NCI-H1930 (cell line): ENCODE measurements at regions not wholly inside any gene's neighbourhood (a gene's known extent, or its start where the extent isn't known, plus 50 kb on each side); places are given as distances from the start of the nearest gene placed in this dataset.

ENCODE experiments used
- DNase-seq, 2 experiments: peaks; one replicate each; lab custom pipeline; 2025; lab: John Stamatoyannopoulos, UW

GRCh38 chr10:3723766-3724165, 61.2 kb downstream of the KLF6 start:
- no peak for DNase-seq

- DNase-seq = no peak
Observed at GRCh38 chr10:3720228-3721019, 64.6 kb downstream of the KLF6 start.

- DNase-seq = no peak
Observed at GRCh38 chr10:3719024-3719843, 65.8 kb downstream of the KLF6 start.

- DNase-seq = no peak
Observed at GRCh38 chr10:3716093-3716492, 68.9 kb downstream of the KLF6 start.

GRCh38 chr10:3714967-3715366, 70.0 kb downstream of the KLF6 start:
- no peak for DNase-seq

GRCh38 chr10:3714531-3714930, 70.5 kb downstream of the KLF6 start:
- no peak for DNase-seq

- DNase-seq = no peak
Observed at GRCh38 chr10:3712707-3713106, 72.3 kb downstream of the KLF6 start.

- no peak for DNase-seq
Observed at GRCh38 chr10:3711918-3712317, 73.1 kb downstream of the KLF6 start.

GRCh38 chr10:3710764-3711163, 74.2 kb downstream of the KLF6 start:
- DNase-seq = no peak

- no peak for DNase-seq
Observed at GRCh38 chr10:3709456-3710060, 75.5 kb downstream of the KLF6 start.

- DNase-seq = no peak
Observed at GRCh38 chr10:3708852-3709251, 76.2 kb downstream of the KLF6 start.

GRCh38 chr10:3704565-3705325, 80.3 kb downstream of the KLF6 start:
- DNase-seq = no peak

GRCh38 chr10:3702569-3702968, 82.4 kb downstream of the KLF6 start:
- no peak for DNase-seq

GRCh38 chr10:3702056-3702546, 82.9 kb downstream of the KLF6 start:
- no peak for DNase-seq

GRCh38 chr10:3701491-3701890, 83.5 kb downstream of the KLF6 start:
- no peak for DNase-seq

- DNase-seq = no peak
Observed at GRCh38 chr10:3700531-3701076, 84.4 kb downstream of the KLF6 start.

GRCh38 chr10:3699916-3700315, 85.1 kb downstream of the KLF6 start:
- no peak for DNase-seq

GRCh38 chr10:3698312-3698711, 86.7 kb downstream of the KLF6 start:
- DNase-seq = no peak

- no peak for DNase-seq
Observed at GRCh38 chr10:3693698-3694080, 91.3 kb downstream of the KLF6 start.

GRCh38 chr10:3693022-3693697, 91.8 kb downstream of the KLF6 start:
- no peak for DNase-seq

- no peak for DNase-seq
Observed at GRCh38 chr10:3692387-3692999, 92.5 kb downstream of the KLF6 start.
